ENCODE measurements at regions not wholly inside any gene's neighbourhood (a gene's known extent, or its start where the extent isn't known, plus 50 kb on each side); places are given as distances from the start of the nearest gene placed in this dataset.

DNA sequence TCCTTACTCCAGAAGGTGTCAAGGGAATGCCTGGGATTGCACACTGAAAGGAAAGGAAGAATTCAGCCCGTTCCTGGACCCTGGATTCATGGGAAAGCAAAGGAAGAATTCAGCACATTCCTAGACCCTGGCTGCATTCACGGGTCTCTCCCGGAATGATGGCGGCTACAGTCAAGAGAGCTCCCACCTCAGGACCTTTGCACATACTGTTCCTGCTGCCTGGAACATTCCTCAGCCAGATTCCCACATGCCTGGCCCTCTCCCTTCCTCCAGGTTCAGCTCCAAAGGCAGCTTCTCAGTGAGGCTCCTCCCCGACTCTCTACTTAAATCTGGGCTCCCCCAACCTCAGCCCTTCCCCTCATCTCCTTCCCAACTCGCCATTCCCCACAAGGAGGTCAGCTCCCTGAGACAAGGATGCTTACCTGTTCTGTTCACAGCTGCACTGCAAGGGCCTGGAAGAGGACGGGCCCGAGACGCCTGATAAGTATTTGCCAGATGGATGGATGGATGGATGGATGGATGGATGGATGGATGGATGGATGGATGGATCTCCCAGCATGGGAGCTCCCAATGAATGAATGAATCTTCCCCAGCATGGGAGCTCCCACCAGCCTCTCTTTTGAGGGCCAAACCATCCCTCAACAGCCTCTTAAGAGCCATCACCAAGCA lies 77.4 kb downstream of the NCOR2 start:
- no CpG with 5 or more reads among the region's 9 CpGs for WGBS (ENCODE audit: extremely low coverage, insufficient read length, low lambda C conversion rate)

More for the DNA sequence above, 77.4 kb downstream of the NCOR2 start:
- no peaks in the 10 kb centered on the region for H3K23me2 ChIP-seq (ENCODE audit: insufficient read length, low read depth, low read length, poor library complexity, severe bottlenecking)
- no peaks in the 10 kb centered on the region for H3K4me1 ChIP-seq (ENCODE audit: insufficient read depth, low read length)
- Mint-ChIP-seq H3K36me3 (ENCODE audit: insufficient read depth in 1 of 3, low read depth in 3 of 3) (peaks cover 3 to 32% (median 30%) of the 10 kb centered on the region in 3 experiments; a peak in 6 of 7 replicates), H3K9me3 (no peaks in the 10 kb centered on the region), H3K4me3 (no peak overlapping the region), H3K27ac (peak overlapping the region in 2 of 3 experiments; percentile 28 to 35; a peak in 4 of 7 replicates), H3K27me3 (ENCODE audit: low read depth) (peaks cover 4% of the 10 kb centered on the region), H3K4me1 (peaks cover 10% of the 10 kb centered on the region in 2 experiments)
- no peak overlapping the region for H3K4me2 ChIP-seq (ENCODE audit: insufficient read depth, insufficient read length, low read length)
- no peak overlapping the region for H3K9ac ChIP-seq (ENCODE audit: extremely low read depth, insufficient read length, low read length)
- no peaks in the 10 kb centered on the region for H4K20me1 ChIP-seq (ENCODE audit: control insufficient read depth, insufficient read depth, insufficient read length)
- no peak overlapping the region for H3K56ac ChIP-seq (ENCODE audit: insufficient read length, low read depth, low read length)
- no peaks in the 10 kb centered on the region for H3K9me3 ChIP-seq (ENCODE audit: control insufficient read depth, low read depth, low read length)
- no peak overlapping the region for H2BK20ac ChIP-seq (ENCODE audit: low read depth, low read length, poor library complexity, severe bottlenecking)
- no peak for DNase-seq
- H2AK5ac ChIP-seq (ENCODE audit: insufficient read length, low read length) = no peak overlapping the region
- no peak overlapping the region for H3K27ac ChIP-seq (ENCODE audit: insufficient read length, low read depth, low read length)
- no peak overlapping the region for H2BK120ac ChIP-seq (ENCODE audit: low read depth, low read length, poor library complexity, severe bottlenecking)
- H4K91ac ChIP-seq (ENCODE audit: insufficient read length, low read depth, low read length) = no peak overlapping the region
- no peak overlapping the region for H3K23ac ChIP-seq (ENCODE audit: insufficient read length, low read depth, low read length)
- H2BK5ac ChIP-seq (ENCODE audit: insufficient read length, low read length) = no peak overlapping the region
- no peak overlapping the region for H3K4ac ChIP-seq (ENCODE audit: low read depth, low read length)
- H2BK15ac ChIP-seq (ENCODE audit: low read depth, low read length) = no peak overlapping the region
- H4K8ac ChIP-seq (replicated peaks; ENCODE audit: insufficient read length, low read depth, low read length) = no peak overlapping the region
- H4K5ac ChIP-seq (ENCODE audit: insufficient read length, low read depth, low read length) = no peak overlapping the region
- H3K27me3 ChIP-seq (ENCODE audit: insufficient read depth, low read length) = no peaks in the 10 kb centered on the region
- H3K79me2 ChIP-seq (ENCODE audit: insufficient read depth, low read length) = peaks cover 5% of the 10 kb centered on the region; the same call in 1 of the 2 replicates
- H3K18ac ChIP-seq (ENCODE audit: insufficient read length, low read depth, low read length) = no peak overlapping the region
- no peak overlapping the region for H2AFZ ChIP-seq (ENCODE audit: low read length)
- no peak overlapping the region for H3T11ph ChIP-seq (ENCODE audit: low read length)
- no peak overlapping the region for H3K14ac ChIP-seq (ENCODE audit: insufficient read depth, low read length)
- H3K79me1 ChIP-seq (ENCODE audit: insufficient read depth, low read depth, low read length, poor library complexity, severe bottlenecking) = peaks cover 9% of the 10 kb centered on the region
- H2BK12ac ChIP-seq (ENCODE audit: insufficient read length, low read depth, low read length) = no peak overlapping the region
- TF ChIP-seq, protein P1, sequence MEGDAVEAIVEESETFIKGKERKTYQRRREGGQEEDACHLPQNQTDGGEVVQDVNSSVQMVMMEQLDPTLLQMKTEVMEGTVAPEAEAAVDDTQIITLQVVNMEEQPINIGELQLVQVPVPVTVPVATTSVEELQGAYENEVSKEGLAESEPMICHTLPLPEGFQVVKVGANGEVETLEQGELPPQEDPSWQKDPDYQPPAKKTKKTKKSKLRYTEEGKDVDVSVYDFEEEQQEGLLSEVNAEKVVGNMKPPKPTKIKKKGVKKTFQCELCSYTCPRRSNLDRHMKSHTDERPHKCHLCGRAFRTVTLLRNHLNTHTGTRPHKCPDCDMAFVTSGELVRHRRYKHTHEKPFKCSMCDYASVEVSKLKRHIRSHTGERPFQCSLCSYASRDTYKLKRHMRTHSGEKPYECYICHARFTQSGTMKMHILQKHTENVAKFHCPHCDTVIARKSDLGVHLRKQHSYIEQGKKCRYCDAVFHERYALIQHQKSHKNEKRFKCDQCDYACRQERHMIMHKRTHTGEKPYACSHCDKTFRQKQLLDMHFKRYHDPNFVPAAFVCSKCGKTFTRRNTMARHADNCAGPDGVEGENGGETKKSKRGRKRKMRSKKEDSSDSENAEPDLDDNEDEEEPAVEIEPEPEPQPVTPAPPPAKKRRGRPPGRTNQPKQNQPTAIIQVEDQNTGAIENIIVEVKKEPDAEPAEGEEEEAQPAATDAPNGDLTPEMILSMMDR (conservative IDR thresholded peaks at IDR 0.05) = no peak

All from H9 (cell line).